Immature natural killer cell (primary cell): ENCODE measurements at regions not wholly inside any gene's neighbourhood (a gene's known extent, or its start where the extent isn't known, plus 50 kb on each side); places are given as distances from the start of the nearest gene placed in this dataset.

ENCODE experiments used
- DNase-seq, 3 donors: peaks; one replicate each; pipeline ENCODE4 v3.0.0; 2022; ENCODE audit warnings: mixed read lengths in 1 of 3
- H3K27ac Mint-ChIP-seq, 6 donors: one replicate each; pipeline ENCODE4 v1.8.0; 2020; ENCODE audit warnings: mixed read lengths in 6 of 6, mild to moderate bottlenecking in 5 of 6, inconsistent platforms in 4 of 6, moderate library complexity in 3 of 6
- H3K27me3 Mint-ChIP-seq, 3 donors: one replicate each; pipeline ENCODE4 v1.8.0; 2020 to 2021; ENCODE audit warnings: low read depth in 3 of 3, mild to moderate bottlenecking in 3 of 3, mixed read lengths in 3 of 3, moderate library complexity in 3 of 3, inconsistent platforms in 1 of 3
- H3K36me3 Mint-ChIP-seq, 3 donors: one replicate each; pipeline ENCODE4 v1.8.0; 2020; ENCODE audit warnings: mixed read lengths in 3 of 3, inconsistent platforms in 2 of 3, mild to moderate bottlenecking in 2 of 3
- H3K4me1 Mint-ChIP-seq, 2 donors: one replicate each; pipeline ENCODE4 v1.8.0; 2020; ENCODE audit warnings: inconsistent platforms in 2 of 2, mild to moderate bottlenecking in 2 of 2, mixed read lengths in 2 of 2, moderate library complexity in 1 of 2
- H3K4me3 Mint-ChIP-seq, 5 donors: one replicate each; pipeline ENCODE4 v1.8.0; 2020; ENCODE audit warnings: mild to moderate bottlenecking in 5 of 5, mixed read lengths in 5 of 5, inconsistent platforms in 3 of 5, moderate library complexity in 3 of 5
- H3K9me3 Mint-ChIP-seq, 6 donors: one replicate each; pipeline ENCODE4 v1.8.0; 2020; ENCODE audit warnings: mild to moderate bottlenecking in 6 of 6, mixed read lengths in 6 of 6, inconsistent platforms in 4 of 6, moderate library complexity in 3 of 6

- peaks cover 6 to 14% of the 10 kb centered on the region in 2 donors for H3K4me1 Mint-ChIP-seq
- H3K4me3 Mint-ChIP-seq = peak overlapping the region in 3 of 5 donors; percentile 39 to 66 (median 41)
- DNase-seq = peak; percentile 38 to 57 (median 48)
- no peaks in the 10 kb centered on the region for H3K36me3 Mint-ChIP-seq
- H3K27ac Mint-ChIP-seq = no peak overlapping the region
- peaks cover 3 to 7% (median 4%) of the 10 kb centered on the region in 3 donors for H3K27me3 Mint-ChIP-seq
- H3K9me3 Mint-ChIP-seq = no peaks in the 10 kb centered on the region
Observed at GRCh38 chr15:66851311-66852063, 149.5 kb downstream of the SMAD6 start.

- Mint-ChIP-seq H3K36me3 (no peaks in the 10 kb centered on the region), H3K4me3 (peak overlapping the region in 1 of 5 donors; percentile 14), H3K9me3 (no peaks in the 10 kb centered on the region), H3K4me1 (peaks cover 6 to 14% of the 10 kb centered on the region in 2 donors), H3K27ac (no peak overlapping the region), H3K27me3 (peaks cover 4 to 7% (median 5%) of the 10 kb centered on the region in 3 donors)
- no peak for DNase-seq
Observed at GRCh38 chr15:66852064-66852905, 150.2 kb downstream of the SMAD6 start.

DNA sequence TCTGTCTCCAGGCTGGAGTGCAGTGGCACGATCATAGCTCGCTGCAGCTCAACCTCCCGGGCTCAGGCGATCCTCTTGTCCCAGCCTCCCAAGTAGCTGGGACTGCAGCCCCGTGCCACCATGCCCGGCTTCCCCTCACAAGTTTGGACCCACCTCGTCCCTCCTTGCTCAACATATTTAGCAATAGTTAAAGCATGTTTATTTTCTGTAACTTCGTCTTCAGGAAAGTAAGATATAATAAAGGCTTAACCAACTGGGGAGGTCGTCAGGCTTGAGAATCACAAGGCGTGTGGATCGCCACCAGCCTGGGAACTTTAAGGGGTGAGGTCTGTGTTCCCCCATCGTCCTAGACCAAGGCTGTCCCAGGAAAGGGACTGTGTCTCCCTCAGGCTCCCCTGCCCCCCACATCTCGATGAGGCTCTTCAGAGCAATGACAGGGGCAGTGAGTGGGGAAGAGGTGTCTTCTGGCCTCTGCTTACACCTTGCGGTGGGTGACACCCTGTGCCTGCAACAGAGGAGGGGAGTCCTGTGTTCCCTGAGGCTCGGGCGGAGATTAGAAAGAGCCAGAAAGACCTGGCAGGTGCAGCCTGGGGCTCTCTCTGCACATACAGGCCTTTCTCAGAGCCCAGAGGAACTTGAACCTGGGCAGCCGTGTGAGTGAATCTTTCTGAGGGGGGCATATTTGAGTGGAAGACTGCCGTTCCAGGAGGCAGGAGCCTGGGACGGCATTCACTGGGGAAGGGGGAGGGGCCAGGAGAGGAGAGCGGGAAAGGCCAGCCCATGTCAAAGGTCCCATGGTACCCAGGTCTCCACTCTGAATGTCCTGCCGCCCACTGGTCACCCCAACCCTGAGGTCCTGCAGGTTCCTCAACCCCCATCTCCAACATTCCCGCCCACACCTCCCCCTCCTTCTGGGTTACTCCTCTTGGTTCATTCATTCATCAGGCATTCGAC lies 152.3 kb downstream of the SMAD6 start:
- Mint-ChIP-seq H3K4me3 (no peak overlapping the region), H3K27ac (no peak overlapping the region), H3K4me1 (peaks cover 6 to 14% of the 10 kb centered on the region in 2 donors), H3K9me3 (no peaks in the 10 kb centered on the region), H3K36me3 (no peaks in the 10 kb centered on the region), H3K27me3 (peaks cover 4 to 5% (median 5%) of the 10 kb centered on the region in 3 donors)
- DNase-seq = no peak

- Mint-ChIP-seq H3K9me3 (no peaks in the 10 kb centered on the region), H3K4me3 (no peak overlapping the region), H3K27ac (no peak overlapping the region), H3K36me3 (no peaks in the 10 kb centered on the region), H3K27me3 (peaks cover 4 to 5% (median 5%) of the 10 kb centered on the region in 3 donors), H3K4me1 (peaks cover 6 to 14% of the 10 kb centered on the region in 2 donors)
- DNase-seq = no peak
Observed at GRCh38 chr15:66855041-66855440, 153.0 kb downstream of the SMAD6 start.

- Mint-ChIP-seq H3K36me3 (no peaks in the 10 kb centered on the region), H3K27me3 (peaks cover 0 to 10% (median 10%) of the 10 kb centered on the region in 3 donors), H3K4me3 (no peak overlapping the region), H3K4me1 (no peaks in the 10 kb centered on the region), H3K27ac (no peak overlapping the region), H3K9me3 (peaks cover 0 to 2% (median 0%) of the 10 kb centered on the region in 6 donors)
- DNase-seq = no peak
Observed at GRCh38 chr15:66857694-66858093, 155.7 kb downstream of the SMAD6 start.

- peaks cover 0 to 11% (median 7%) of the 10 kb centered on the region in 3 donors for H3K27me3 Mint-ChIP-seq
- peaks cover 0 to 2% (median 0%) of the 10 kb centered on the region in 6 donors for H3K9me3 Mint-ChIP-seq
- H3K4me1 Mint-ChIP-seq = no peaks in the 10 kb centered on the region
- no peak for DNase-seq
- no peaks in the 10 kb centered on the region for H3K36me3 Mint-ChIP-seq
- no peak overlapping the region for H3K4me3 Mint-ChIP-seq
- no peak overlapping the region for H3K27ac Mint-ChIP-seq
Observed at GRCh38 chr15:66858423-66859207, 156.6 kb downstream of the SMAD6 start.

DNA sequence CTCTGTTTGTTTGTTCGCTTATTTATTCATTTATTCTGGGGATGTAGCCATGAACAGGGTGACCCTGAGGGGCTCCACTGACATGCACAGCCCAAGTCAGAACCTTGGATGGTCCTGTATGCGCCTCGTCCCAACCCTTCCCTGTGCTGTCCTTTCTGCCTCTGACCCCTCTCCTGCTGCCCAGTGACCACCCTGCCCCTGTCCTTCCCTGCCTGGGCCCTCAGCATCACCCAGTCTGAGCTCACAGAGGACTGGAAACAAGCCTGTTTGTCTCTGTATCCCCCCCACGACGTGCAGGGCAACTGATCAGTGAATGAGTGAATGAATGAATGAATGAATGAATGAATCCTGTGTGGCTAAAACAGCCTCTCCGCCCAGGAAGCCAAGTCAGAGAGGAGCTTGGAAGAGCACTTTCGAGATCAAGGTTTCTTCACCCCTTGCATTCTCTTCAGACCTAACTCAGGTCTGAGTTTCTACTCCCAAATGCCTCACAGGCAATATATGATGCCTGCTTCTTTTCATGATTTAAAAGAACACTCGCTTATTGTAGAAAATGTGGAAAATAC lies 157.7 kb downstream of the SMAD6 start:
- Mint-ChIP-seq H3K36me3 (no peaks in the 10 kb centered on the region), H3K4me3 (no peak overlapping the region), H3K27me3 (peaks cover 0 to 9% (median 7%) of the 10 kb centered on the region in 3 donors), H3K4me1 (no peaks in the 10 kb centered on the region), H3K9me3 (peaks cover 0 to 2% (median 0%) of the 10 kb centered on the region in 6 donors), H3K27ac (no peak overlapping the region)
- no peak for DNase-seq

- no peaks in the 10 kb centered on the region for H3K4me1 Mint-ChIP-seq
- no peak overlapping the region for H3K27ac Mint-ChIP-seq
- H3K9me3 Mint-ChIP-seq = peaks cover 0 to 2% (median 0%) of the 10 kb centered on the region in 6 donors
- H3K4me3 Mint-ChIP-seq = no peak overlapping the region
- DNase-seq = no peak
- H3K27me3 Mint-ChIP-seq = peaks cover 0 to 7% (median 6%) of the 10 kb centered on the region in 3 donors
- H3K36me3 Mint-ChIP-seq = no peaks in the 10 kb centered on the region
Observed at GRCh38 chr15:66860844-66861243, 158.8 kb downstream of the SMAD6 start.

DNA sequence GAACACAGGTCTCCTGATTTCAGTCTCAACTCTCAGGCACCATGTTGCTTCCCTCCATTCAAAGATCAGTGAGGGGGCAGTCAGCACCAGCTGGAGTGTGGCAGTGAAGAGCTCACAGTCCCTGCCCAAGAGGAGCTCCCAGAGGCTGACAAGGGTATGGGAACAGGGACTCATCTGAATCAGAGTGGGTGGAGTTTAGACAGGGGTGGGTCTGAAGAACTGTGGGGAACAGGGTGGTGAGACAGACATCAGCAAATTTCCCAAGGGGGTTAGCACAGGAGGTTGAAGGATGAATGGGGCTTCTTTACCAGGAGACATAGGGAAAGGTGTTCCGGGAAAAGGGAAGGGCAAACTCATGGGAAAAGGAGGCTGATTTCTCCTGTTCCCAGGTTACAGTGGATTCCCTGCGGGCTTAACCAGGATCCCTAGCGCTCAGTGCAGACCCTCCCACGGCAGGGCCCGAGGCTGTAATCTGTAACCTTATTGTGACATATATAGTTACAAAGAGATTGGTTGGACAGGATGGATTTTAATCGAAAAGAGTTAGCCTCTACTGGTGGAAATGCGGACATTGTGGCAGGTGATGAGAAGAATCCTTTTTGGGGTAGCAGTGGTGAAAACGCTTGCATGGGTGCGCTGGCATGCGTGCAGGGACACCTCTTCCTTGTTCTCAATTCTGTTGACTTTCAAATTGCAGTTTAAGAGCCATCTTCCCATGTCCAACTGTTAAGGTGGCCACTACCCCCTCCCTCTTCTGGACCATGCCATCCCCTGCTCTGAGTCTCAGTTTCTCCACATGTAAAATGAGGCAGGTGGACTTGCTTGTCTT lies 160.3 kb downstream of the SMAD6 start:
- no peak overlapping the region for H3K4me3 Mint-ChIP-seq
- DNase-seq = no peak
- H3K4me1 Mint-ChIP-seq = no peaks in the 10 kb centered on the region
- H3K27ac Mint-ChIP-seq = no peak overlapping the region
- H3K27me3 Mint-ChIP-seq = peaks cover 0 to 9% (median 6%) of the 10 kb centered on the region in 3 donors
- peaks cover 0 to 2% (median 0%) of the 10 kb centered on the region in 6 donors for H3K9me3 Mint-ChIP-seq
- H3K36me3 Mint-ChIP-seq = no peaks in the 10 kb centered on the region

- Mint-ChIP-seq H3K4me3 (no peak overlapping the region), H3K27me3 (peaks cover 0 to 10% (median 6%) of the 10 kb centered on the region in 3 donors), H3K27ac (peak overlapping the region in 1 of 6 donors; percentile 46), H3K4me1 (no peaks in the 10 kb centered on the region), H3K36me3 (no peaks in the 10 kb centered on the region), H3K9me3 (peaks cover 0 to 2% (median 0%) of the 10 kb centered on the region in 6 donors)
- DNase-seq = peak; percentile 32 to 46 (median 38)
Observed at GRCh38 chr15:66862940-66863335, 160.9 kb downstream of the SMAD6 start.

DNA sequence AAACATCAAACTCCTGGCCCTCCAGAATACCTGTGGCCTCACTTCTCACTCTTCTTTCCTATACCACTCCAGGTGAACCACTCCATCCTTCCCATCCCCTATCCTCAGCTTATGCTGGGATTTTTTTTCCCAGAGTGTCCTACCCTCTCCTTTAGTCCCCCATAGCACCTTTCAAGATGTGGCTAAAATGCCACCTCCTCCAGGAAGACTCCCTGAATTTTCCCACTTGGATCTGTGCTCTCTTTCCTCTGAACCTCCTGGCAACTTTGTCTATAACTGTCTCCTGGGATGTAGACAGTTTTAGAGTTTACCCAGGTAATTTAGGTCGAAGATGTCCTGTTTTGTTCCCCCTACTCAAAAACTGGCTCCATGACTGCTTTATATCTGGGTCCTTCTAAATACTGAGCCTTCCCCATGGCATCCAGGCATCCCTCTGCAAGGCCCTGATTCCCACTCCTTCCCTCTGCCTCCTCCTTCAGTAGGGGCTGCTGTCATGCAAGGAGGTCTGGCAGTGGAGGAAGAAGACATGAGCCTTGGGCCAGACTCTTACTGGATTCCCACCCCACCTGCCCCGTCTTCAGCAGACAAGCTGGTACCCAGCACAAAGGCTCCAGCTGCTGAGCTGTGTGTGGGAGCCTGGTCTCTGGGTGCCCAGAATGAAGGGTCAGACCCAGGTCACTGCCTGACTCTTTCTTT lies 161.5 kb downstream of the SMAD6 start:
- H3K27ac Mint-ChIP-seq = no peak overlapping the region
- peaks cover 0 to 10% (median 6%) of the 10 kb centered on the region in 3 donors for H3K27me3 Mint-ChIP-seq
- peaks cover 0 to 2% (median 0%) of the 10 kb centered on the region in 6 donors for H3K9me3 Mint-ChIP-seq
- no peaks in the 10 kb centered on the region for H3K4me1 Mint-ChIP-seq
- no peak for DNase-seq
- H3K4me3 Mint-ChIP-seq = no peak overlapping the region
- H3K36me3 Mint-ChIP-seq = no peaks in the 10 kb centered on the region
